HepG2 (cell line): ENCODE measurements at regions not wholly inside any gene's neighbourhood (a gene's known extent, or its start where the extent isn't known, plus 50 kb on each side); places are given as distances from the start of the nearest gene placed in this dataset.

ENCODE experiments used
- ARNT ChIP-seq: fragments of 450-650 bp; IDR thresholded peaks from 2 replicates; pipeline ENCODE4 v1.6.1; 2017
- CC2D1A ChIP-seq: sonication (generic); formaldehyde crosslinking; IDR thresholded peaks from 2 replicates; pipeline ENCODE4 v1.8.1; 2023; ENCODE audit warnings: mild to moderate bottlenecking, missing genetic modification reagents
- ELF4 ChIP-seq: sonication (generic); formaldehyde crosslinking; IDR thresholded peaks from 2 replicates; pipeline ENCODE4 v1.5.0; 2020; ENCODE audit warnings: missing genetic modification reagents, mild to moderate bottlenecking, moderate library complexity, borderline replicate concordance
- ESRRA ChIP-seq: sonication (generic); formaldehyde crosslinking; IDR thresholded peaks from 2 replicates; pipeline ENCODE4 v1.5.1; 2020; ENCODE audit warnings: mild to moderate bottlenecking, low read depth, missing genetic modification reagents
- KMT2B ChIP-seq: IDR thresholded peaks from 2 replicates; pipeline ENCODE4 v1.6.1; 2016; ENCODE audit warnings: missing genetic modification reagents, missing compliant biosample characterization
- NCOA2 ChIP-seq: sonication (generic); formaldehyde crosslinking; IDR thresholded peaks from 2 replicates; pipeline ENCODE4 v1.8.0; 2022; ENCODE audit warnings: inconsistent platforms
- NR1H2 ChIP-seq: sonication (generic); formaldehyde crosslinking; IDR thresholded peaks from 2 replicates; pipeline ENCODE4 v1.8.1; 2022; ENCODE audit warnings: low read depth, missing genetic modification reagents, borderline replicate concordance
- RBM39 ChIP-seq: fragments of 200-400 bp; formaldehyde crosslinking; IDR thresholded peaks from one replicate; pipeline ENCODE4 v1.6.1; 2018; ENCODE audit warnings: antibody characterized with exemption, mild to moderate bottlenecking, low read depth, low read length; ENCODE audit not compliant: poor library complexity, severe bottlenecking
- ZNF260 ChIP-seq: sonication (generic); formaldehyde crosslinking; IDR thresholded peaks from 2 replicates; pipeline ENCODE4 v1.4.0; 2020; ENCODE audit warnings: missing genetic modification reagents, low read depth, mild to moderate bottlenecking, borderline replicate concordance
- TF ChIP-seq, protein P1 (sequence below): sonication (generic); formaldehyde crosslinking; IDR thresholded peaks from 2 replicates; pipeline ENCODE4 v1.5.0; 2020; ENCODE audit warnings: mild to moderate bottlenecking, missing genetic modification reagents, moderate library complexity

GRCh38 chr5:1959725-1960581 lies 77.2 kb upstream of the IRX4 start:
- TF ChIP-seq ARNT (no peak), CC2D1A (CRISPR knock-in tag) (no peak), NR1H2 (CRISPR knock-in tag) (no peak), ZNF260 (CRISPR knock-in tag) (no peak), ESRRA (no peak), KMT2B (CRISPR knock-in tag) (no peak), ELF4 (CRISPR knock-in tag) (no peak), RBM39 (no peak), NCOA2 (CRISPR knock-in tag) (no peak)
- TF ChIP-seq, protein P1, sequence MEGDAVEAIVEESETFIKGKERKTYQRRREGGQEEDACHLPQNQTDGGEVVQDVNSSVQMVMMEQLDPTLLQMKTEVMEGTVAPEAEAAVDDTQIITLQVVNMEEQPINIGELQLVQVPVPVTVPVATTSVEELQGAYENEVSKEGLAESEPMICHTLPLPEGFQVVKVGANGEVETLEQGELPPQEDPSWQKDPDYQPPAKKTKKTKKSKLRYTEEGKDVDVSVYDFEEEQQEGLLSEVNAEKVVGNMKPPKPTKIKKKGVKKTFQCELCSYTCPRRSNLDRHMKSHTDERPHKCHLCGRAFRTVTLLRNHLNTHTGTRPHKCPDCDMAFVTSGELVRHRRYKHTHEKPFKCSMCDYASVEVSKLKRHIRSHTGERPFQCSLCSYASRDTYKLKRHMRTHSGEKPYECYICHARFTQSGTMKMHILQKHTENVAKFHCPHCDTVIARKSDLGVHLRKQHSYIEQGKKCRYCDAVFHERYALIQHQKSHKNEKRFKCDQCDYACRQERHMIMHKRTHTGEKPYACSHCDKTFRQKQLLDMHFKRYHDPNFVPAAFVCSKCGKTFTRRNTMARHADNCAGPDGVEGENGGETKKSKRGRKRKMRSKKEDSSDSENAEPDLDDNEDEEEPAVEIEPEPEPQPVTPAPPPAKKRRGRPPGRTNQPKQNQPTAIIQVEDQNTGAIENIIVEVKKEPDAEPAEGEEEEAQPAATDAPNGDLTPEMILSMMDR, result no peak
